Glomerular endothelial cell (primary cell): ENCODE measurements at regions not wholly inside any gene's neighbourhood (a gene's known extent, or its start where the extent isn't known, plus 50 kb on each side); places are given as distances from the start of the nearest gene placed in this dataset.
"Not testable (repeated sequence)": the region's sequence is repeated elsewhere in the genome, so short reads cannot be mapped to it uniquely, and the experiment has no call there.

Experiments
- DNase-seq: peaks from one replicate; pipeline ENCODE4 v3.0.0-alpha.2; 2011; ENCODE audit warnings: low read depth, low spot score; ENCODE audit errors: extremely low read depth

GRCh38 chr1:209130886-209131285 is 452.6 kb upstream of the CAMK1G start:
- no peak for DNase-seq

DNA sequence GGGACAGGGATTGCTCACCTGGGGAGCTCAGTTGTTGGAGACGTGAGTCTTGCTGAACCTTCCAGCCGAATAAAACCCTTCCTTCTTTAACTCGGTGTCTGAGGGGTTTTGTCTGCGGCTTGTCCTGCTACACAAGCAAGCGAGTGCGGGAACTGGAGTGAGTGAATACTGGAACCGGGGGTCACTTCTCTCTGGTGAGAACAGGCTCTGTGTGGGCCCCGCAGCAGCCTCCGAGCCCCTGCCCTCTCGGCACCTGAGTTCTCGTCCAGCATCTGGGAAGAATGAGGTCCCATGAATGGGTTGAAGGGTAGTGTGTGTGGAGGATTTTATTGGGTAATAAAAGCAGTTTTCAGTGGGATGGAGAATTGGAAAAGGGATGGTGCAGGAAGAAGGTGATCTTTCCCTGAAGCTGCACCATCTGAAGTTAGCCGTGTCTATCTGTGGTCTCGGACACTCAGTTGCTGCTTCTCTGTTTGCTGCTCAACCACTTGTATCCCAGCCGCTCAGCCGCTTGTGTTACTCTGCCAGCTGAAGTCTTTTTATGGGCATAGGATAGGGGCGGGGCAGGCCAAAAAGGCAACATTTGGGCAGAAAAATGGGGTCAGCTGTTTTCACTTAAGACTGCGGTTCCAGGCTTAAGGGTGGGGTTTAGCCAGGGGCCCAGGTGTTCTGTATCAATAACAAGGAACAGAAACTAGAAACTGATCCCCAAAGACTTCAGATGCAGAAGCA is 450.6 kb upstream of the CAMK1G start:
- DNase-seq: no peak

- no peak for DNase-seq
Measured at GRCh38 chr1:209134001-209134400, 449.5 kb upstream of the CAMK1G start.

GRCh38 chr1:209143916-209144315 is 439.6 kb upstream of the CAMK1G start:
- no peak for DNase-seq

- peak; percentile 7 for DNase-seq
Measured at GRCh38 chr1:209150114-209150513, 433.4 kb upstream of the CAMK1G start.

GRCh38 chr1:209153411-209153810 is 430.1 kb upstream of the CAMK1G start:
- DNase-seq: no peak

- no peak for DNase-seq
Measured at GRCh38 chr1:209154912-209155311, 428.6 kb upstream of the CAMK1G start.

- no peak for DNase-seq
Measured at GRCh38 chr1:209155546-209155945, 428.0 kb upstream of the CAMK1G start.

- DNase-seq: no peak
Measured at GRCh38 chr1:209156991-209157390, 426.5 kb upstream of the CAMK1G start.

GRCh38 chr1:209157546-209158249 is 425.8 kb upstream of the CAMK1G start:
- no peak for DNase-seq

GRCh38 chr1:209158851-209159250 is 424.7 kb upstream of the CAMK1G start:
- no peak for DNase-seq

DNA sequence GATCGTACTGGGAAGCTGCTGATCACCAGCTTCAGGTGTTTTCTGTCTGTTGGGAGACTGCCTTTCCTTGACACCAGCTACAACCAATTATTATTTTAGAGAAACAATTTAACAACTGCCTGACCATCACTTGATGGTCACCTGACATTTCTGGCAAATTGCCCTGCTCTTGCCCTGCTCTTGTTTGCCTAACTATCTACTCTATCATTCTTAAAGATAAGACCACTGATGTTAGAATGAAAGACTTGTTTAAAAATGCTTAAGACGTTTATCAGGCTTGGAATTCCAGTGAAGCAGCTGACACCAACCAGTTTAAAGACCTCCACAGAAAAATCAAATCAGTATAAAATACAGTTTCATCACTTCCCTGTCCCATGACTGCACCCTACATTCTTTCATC is 423.3 kb upstream of the CAMK1G start:
- no peak for DNase-seq

DNA sequence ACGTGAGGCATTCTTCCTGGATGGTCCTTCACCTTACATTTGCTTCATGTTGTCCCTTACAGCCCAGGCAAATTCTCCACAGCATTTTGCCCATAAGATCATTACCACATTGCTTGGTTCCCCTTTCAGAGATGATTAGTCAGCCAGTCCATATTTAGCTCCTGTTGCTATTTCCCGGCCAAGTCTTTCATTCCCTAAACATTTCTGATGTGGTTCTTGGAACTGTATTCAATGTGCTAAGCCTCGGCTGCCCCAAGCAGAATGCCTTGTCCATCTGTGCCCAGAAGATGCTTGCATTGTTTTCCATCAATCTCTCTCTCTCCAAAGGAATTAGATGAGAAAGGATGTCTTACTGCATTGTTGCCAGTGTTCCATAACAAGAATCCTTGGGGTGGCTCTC is 420.9 kb upstream of the CAMK1G start:
- no peak for DNase-seq

DNA sequence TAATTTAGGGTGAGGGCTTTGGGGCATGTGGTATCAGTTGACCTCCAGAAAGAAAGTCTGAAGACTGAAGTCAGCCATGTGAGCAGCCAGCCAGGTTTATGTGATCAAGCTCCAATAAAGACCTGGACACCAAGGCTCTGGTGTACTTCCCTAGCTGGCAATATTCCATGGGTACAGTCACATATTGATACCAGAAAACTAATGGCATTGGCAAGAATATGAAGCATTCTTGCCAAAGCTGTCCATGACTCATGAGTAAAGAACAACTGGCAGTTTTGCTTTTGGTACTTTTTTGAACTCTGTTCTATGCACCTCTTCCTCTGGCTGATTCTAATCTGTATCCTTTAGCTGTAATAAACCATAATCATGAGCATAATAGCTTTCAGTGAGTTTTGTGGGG is 415.3 kb upstream of the CAMK1G start:
- no peak for DNase-seq

DNA sequence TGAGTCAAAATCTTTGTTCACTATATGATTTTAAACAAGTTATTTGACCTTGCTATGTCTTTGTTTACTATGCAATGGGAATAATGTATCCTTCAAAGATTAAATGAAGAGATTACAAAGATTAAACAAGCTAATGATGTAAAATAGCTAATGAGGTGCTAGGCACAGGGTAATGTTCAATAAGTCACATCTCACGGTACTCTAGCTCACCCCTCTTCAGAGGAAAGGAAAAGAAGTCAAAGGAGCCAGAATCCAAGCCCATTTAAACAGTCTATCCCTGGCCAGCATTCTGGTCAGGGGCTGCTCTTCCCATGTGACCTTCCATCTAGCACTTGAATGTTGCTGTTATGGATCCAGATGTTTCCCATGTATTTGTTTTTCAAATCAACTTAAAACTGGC is 412.4 kb upstream of the CAMK1G start:
- no peak for DNase-seq

GRCh38 chr1:209172286-209172685 is 411.2 kb upstream of the CAMK1G start:
- DNase-seq: no peak

- DNase-seq: not testable (repeated sequence)
Measured at GRCh38 chr1:209172792-209173542, 410.5 kb upstream of the CAMK1G start.

GRCh38 chr1:209173796-209174195 is 409.7 kb upstream of the CAMK1G start:
- not testable (repeated sequence) for DNase-seq

GRCh38 chr1:209176866-209177430 is 406.6 kb upstream of the CAMK1G start:
- DNase-seq: no peak

DNA sequence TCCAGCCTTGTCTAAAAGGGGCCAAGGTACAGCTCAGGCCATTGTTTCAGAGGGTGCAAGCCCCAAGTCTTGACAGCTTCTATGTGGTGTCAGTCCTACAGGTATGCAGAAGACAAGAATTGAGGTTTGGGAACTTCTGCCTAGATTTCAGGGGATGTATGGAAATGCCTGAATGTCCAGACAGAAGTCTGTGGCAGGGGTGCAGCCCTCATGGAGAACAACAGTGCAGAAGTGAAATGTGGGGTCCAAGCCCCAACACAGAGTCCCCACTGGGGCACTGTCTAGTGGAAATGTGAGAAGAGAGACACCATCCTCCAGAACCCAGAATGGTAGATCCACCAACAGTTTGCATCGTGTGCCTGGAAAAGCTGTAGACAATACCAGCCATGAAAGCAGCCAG is 400.3 kb upstream of the CAMK1G start:
- DNase-seq: no peak

DNA sequence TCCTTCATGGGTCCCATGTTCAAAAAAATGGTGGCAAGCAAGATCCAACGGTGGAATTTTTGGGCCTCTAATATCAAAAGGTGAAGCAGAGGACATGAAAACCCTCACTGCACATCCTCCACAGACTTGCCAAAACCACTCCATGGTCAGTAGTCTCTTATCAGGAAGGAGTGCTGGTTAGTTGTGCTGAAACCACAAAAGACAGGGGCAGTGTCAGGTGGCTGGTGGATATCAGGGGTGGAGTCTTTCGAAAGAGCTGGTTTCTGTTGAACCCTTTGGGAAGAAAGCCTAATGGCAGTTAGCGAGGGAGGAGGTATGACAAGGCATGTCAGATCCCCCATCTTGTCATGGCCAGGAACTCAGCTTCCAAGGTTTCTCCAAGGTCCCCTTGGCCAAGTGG is 395.9 kb upstream of the CAMK1G start:
- DNase-seq: no peak
